Activated CD4-positive, alpha-beta T cell treated with anti-CD3 and anti-CD28 coated beads for 24 hours (primary cell): ENCODE measurements at regions not wholly inside any gene's neighbourhood (a gene's known extent, or its start where the extent isn't known, plus 50 kb on each side); places are given as distances from the start of the nearest gene placed in this dataset.
"Not testable (repeated sequence)": the region's sequence is repeated elsewhere in the genome, so short reads cannot be mapped to it uniquely, and the experiment has no call there.

ENCODE experiments used
- DNase-seq, 2 donors: peaks; one replicate each; pipeline ENCODE4 v3.0.0-alpha.2; 2020; ENCODE audit warnings: low read depth in 2 of 2

DNA sequence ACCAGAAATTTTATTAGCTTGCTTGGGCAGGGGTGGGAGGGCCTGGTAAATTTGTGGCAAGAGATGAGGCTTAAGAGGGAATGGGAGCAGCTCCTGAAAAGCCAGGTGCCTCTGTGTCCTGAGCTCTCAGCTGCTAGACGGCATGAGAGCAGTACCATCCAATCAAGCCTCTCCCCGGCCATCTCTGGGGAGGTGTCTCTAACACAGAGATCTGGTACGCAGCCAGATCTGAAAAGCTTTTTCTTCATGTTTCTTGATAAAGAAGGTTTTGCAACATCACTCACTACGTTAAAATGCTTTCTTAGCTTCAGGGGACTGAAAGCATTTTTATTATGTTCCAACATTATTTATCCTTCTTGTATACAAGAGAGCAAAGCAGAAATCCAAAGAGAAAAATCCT is 488.2 kb downstream of the RBFOX1 start:
- DNase-seq = no peak

- DNase-seq = no peak
Observed at GRCh38 chr16:7805686-7806396, 473.2 kb downstream of the RBFOX1 start.

- no peak for DNase-seq
Observed at GRCh38 chr16:7804635-7805195, 472.1 kb downstream of the RBFOX1 start.

DNA sequence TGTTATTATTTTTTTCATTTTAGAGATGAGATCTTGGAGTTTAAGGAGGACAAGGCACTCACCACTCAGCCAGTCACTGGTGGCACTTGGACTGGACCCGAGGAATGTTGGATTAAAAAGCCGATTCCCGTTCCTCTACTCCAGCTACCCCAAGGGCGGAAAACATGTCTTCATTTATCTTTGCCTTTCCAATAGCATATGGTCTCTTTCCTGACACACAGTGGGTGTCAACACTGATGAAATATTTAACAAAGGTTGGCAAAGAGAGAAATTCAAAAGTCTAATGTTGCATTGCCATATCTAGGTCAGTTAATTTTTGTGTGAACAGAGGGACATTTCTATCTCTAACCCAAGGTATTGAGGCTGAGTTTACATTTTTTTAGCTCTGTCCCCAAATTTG is 459.7 kb downstream of the RBFOX1 start:
- no peak for DNase-seq

- DNase-seq = no peak
Observed at GRCh38 chr16:7791028-7791590, 458.5 kb downstream of the RBFOX1 start.

DNA sequence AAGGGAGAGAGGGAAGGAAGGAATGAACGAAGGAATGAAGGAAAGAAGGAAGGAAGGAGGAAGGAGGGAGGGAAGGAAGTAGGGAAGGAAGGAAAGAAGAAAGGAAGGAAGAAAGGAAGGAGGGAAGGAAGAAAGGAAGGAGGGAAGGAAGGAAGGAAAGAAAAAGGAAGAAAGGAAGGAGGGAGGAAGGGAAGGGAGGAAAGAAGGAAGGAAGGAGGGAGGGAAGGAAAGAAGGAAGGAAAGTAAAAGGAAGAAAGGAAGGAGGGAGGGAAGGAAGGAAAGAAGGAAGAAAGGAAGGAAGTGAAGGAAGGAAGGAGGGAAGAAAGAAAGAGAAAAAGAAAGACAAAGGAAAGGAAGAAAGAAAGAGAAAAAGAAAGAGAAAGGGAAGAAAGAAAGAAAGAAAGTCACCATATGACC is 442.4 kb downstream of the RBFOX1 start:
- no peak for DNase-seq

DNA sequence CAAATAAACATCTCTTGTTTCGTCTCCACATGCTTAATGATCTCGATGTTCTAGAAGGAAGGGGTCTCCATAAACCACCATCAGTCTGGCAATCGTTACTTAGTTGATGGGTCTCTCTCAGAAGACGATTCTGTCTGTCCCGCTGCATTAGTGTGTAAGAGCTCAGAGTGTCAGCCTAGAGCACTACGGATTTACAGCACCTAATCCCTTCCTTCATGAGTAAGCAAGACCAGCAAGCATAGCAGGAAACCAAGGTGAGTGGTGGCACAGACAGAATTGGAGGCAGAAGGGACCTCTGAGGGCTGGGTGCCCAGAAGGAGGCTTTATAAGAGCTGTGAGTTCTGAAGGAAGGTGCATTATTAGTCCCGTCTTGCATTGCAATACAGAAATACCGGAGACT is 440.1 kb downstream of the RBFOX1 start:
- no peak for DNase-seq

- not testable (repeated sequence) for DNase-seq
Observed at GRCh38 chr16:7769091-7769490, 436.4 kb downstream of the RBFOX1 start.

- no peak for DNase-seq
Observed at GRCh38 chr16:7765079-7765550, 432.5 kb downstream of the RBFOX1 start.

DNA sequence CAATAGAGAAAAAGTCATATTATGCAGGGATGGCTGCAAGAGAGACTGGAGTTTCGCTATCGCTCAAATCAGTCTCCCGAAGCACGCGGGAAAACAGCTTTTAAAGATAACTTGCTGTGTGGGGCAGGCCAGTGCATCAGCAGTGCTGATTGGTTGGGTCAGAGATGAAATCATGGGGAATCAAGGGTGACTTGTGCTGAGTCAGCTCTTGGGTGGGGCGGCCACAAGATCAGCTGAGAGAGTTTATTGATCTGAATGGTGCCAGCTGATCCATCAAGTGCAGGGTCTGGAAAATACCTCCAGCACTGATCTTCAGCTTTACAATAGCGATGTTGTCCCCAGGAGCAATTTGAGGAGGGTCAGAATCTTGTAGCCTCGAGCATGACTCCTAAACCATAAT is 430.5 kb downstream of the RBFOX1 start:
- no peak for DNase-seq
